Suprapubic skin (tissue), 3 donors: ENCODE measurements at regions not wholly inside any gene's neighbourhood (a gene's known extent, or its start where the extent isn't known, plus 50 kb on each side); places are given as distances from the start of the nearest gene placed in this dataset.

Experiments
- CTCF ChIP-seq, 2 donors: fragments of 200-600 bp in 1 of 2; fragments of 450-650 bp in 1 of 2; sonication (generic) in 1 of 2; IDR thresholded peaks; one replicate each; pipeline ENCODE4 v1.5.1; 2016 to 2019; ENCODE audit warnings: antibody characterized with exemption in 2 of 2, mild to moderate bottlenecking in 1 of 2, moderate library complexity in 1 of 2
- POLR2A ChIP-seq, 2 donors: fragments of 450-650 bp; IDR thresholded peaks; one replicate each; pipeline ENCODE4 v1.6.1; 2017; ENCODE audit warnings: antibody characterized with exemption in 2 of 2, mild to moderate bottlenecking in 2 of 2, moderate library complexity in 2 of 2

DNA sequence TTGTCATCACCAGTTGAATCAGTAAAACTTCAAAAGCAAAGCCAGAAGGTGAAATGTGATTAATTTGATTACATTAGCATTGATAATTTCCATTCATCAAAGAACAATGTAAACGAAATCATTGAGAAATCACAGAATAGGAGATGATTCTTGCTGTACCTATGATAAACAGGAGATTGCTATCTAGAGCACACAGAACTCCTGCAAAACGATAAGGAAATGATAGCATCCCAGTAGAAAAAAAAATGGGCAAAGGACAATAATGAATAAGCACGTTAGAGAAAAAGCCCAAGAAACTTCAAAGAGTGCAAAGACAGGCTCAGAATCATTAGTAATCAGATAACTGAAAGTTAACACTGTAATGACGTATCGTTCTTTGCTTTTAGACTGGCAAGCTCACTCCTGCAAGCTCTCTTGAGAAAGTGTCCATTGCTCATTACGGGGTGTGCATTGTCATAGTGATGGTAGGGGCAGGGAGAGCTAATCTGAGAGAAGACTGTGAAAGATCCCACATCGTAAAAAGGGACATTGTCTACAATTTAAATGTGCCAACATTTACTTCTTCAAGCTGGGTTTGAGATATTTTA, 143.6 kb downstream of the SPP2 start:
- TF ChIP-seq POLR2A (IDR thresholded peaks at IDR 0.05) (no peak), CTCF (IDR thresholded peaks at IDR 0.05) (no peak)
